Keratinocyte (primary cell): ENCODE measurements at regions not wholly inside any gene's neighbourhood (a gene's known extent, or its start where the extent isn't known, plus 50 kb on each side); places are given as distances from the start of the nearest gene placed in this dataset.

ENCODE experiments used
- DNase-seq: peaks from one replicate; pipeline ENCODE4 v3.0.0-alpha.2; 2011; ENCODE audit warnings: low read depth, missing footprints, low spot score
- FAIRE-seq: peaks from 2 replicates; lab custom pipeline; 2011; peaks lifted over from hg19 to GRCh38; lab: Jason Lieb, UNC
- H2AFZ ChIP-seq: 2 replicates; pipeline ENCODE4 v1.6.0; 2012; ENCODE audit warnings: low read length, control low read depth, inconsistent platforms; ENCODE audit not compliant: control insufficient read depth
- H3K27ac ChIP-seq: 2 replicates; pipeline ENCODE4 v1.5.1; 2011; ENCODE audit warnings: low read length; ENCODE audit not compliant: control insufficient read depth, insufficient read depth
- H3K27me3 ChIP-seq: 3 replicates; pipeline ENCODE4 v1.6.0; 2011; ENCODE audit warnings: low read length; ENCODE audit not compliant: control insufficient read depth, insufficient read depth; ENCODE audit errors: extremely low read depth
- H3K36me3 ChIP-seq, 2 experiments: 2 replicates in 1 of 2; 3 replicates in 1 of 2; pipeline ENCODE4 v1.5.1; 2011; ENCODE audit warnings: low read length in 2 of 2, mild to moderate bottlenecking in 1 of 2; ENCODE audit not compliant: control insufficient read depth in 2 of 2, insufficient read depth in 2 of 2; ENCODE audit errors: extremely low read depth in 1 of 2
- H3K4me1 ChIP-seq: 3 replicates; pipeline ENCODE4 v1.5.1; 2011; ENCODE audit warnings: low read length; ENCODE audit not compliant: control insufficient read depth, insufficient read depth; ENCODE audit errors: extremely low read depth
- H3K4me2 ChIP-seq: 3 replicates; pipeline ENCODE4 v1.6.0; 2011; ENCODE audit warnings: low read depth, low read length; ENCODE audit not compliant: control insufficient read depth, insufficient read depth; ENCODE audit errors: extremely low read depth
- H3K4me3 ChIP-seq, 3 experiments: fragments of 200-600 bp in 1 of 3; sonication (generic) in 1 of 3; 2 replicates in 2 of 3; 3 replicates in 1 of 3; pipeline ENCODE4 v1.5.1; 2011 to 2016; ENCODE audit warnings: low read length in 3 of 3, mild to moderate bottlenecking in 3 of 3, control low read depth in 2 of 3, inconsistent platforms in 1 of 3, low read depth in 1 of 3, mixed read lengths in 1 of 3, mixed run types in 1 of 3, moderate library complexity in 1 of 3; ENCODE audit not compliant: control insufficient read depth in 2 of 3, insufficient read depth in 2 of 3; ENCODE audit errors: extremely low read depth in 1 of 3
- H3K79me2 ChIP-seq: 2 replicates; pipeline ENCODE4 v1.6.0; 2012; ENCODE audit warnings: low read length; ENCODE audit not compliant: control insufficient read depth, insufficient read depth
- H3K9ac ChIP-seq: 3 replicates; pipeline ENCODE4 v1.6.0; 2011; ENCODE audit warnings: low read length; ENCODE audit not compliant: control insufficient read depth, insufficient read depth; ENCODE audit errors: extremely low read depth
- H3K9me1 ChIP-seq: 3 replicates; pipeline ENCODE4 v1.6.0; 2011; ENCODE audit warnings: low read length; ENCODE audit not compliant: control insufficient read depth, insufficient read depth; ENCODE audit errors: extremely low read depth
- H3K9me3 ChIP-seq: 2 replicates; pipeline ENCODE4 v1.5.1; 2012; ENCODE audit warnings: low read depth, low read length; ENCODE audit not compliant: control insufficient read depth
- H4K20me1 ChIP-seq: 3 replicates; pipeline ENCODE4 v1.6.0; 2011; ENCODE audit warnings: low read length; ENCODE audit not compliant: control insufficient read depth, insufficient read depth; ENCODE audit errors: extremely low read depth
- EZH2 ChIP-seq: IDR thresholded peaks from one replicate; pipeline ENCODE4 v1.6.1; 2012; ENCODE audit warnings: inconsistent platforms, mild to moderate bottlenecking, low read length, moderate library complexity
- dilution Hi-C: fragments of 300-500 bp; cut with MboI; formaldehyde crosslinking; loops from one replicate; pipeline ENCODE4 v1.7.0; 2020; ENCODE audit warnings: low sequenced_read_pairs; ENCODE audit not compliant: extremely low pct_ligation_motif_present
- TF ChIP-seq, protein P1 (sequence below), 3 experiments: IDR thresholded peaks in 1 of 3; conservative IDR thresholded peaks in 1 of 3; optimal IDR thresholded peaks in 1 of 3; 2 replicates in 2 of 3; 3 replicates in 1 of 3; pipeline versions ENCODE3 to v1.5.1; 2011; ENCODE audit warnings: low read length in 3 of 3, mild to moderate bottlenecking in 3 of 3, moderate library complexity in 2 of 3, control low read depth in 1 of 3, inconsistent platforms in 1 of 3; ENCODE audit not compliant: insufficient read depth in 2 of 3; ENCODE audit errors: extremely low read depth in 1 of 3

DNA sequence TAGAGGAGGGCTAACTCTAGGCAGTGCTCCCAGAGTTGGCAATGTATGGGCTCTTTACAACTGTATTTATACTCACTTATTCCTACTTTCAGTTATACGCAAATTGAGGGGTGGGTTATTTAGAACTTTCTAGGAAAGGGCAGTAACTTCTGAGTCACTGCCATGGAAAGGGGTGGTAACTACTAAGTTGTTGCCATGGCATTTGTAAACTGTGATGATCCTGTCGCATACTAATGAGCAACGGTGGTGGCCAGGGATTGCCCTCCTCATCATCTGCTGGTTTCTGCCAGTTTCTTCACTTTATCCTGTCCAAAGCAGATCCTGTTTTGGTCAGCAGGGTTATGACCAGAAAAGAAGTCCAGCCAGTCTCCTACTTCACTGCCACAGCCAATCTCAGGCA lies 95.5 kb upstream of the PTPRT start:
- dilution Hi-C loops: no loop called here
- Histone ChIP-seq H3K36me3 (no peaks in the 10 kb centered on the region), H3K9ac (no peak overlapping the region), H3K9me3 (no peaks in the 10 kb centered on the region), H3K9me1 (no peaks in the 10 kb centered on the region), H3K4me1 (no peaks in the 10 kb centered on the region), H2AFZ (no peak overlapping the region), H3K79me2 (no peaks in the 10 kb centered on the region), H4K20me1 (no peaks in the 10 kb centered on the region), H3K4me3 (no peak overlapping the region), H3K27me3 (no peaks in the 10 kb centered on the region), H3K4me2 (no peak overlapping the region), H3K27ac (no peak overlapping the region)
- TF ChIP-seq, protein P1, sequence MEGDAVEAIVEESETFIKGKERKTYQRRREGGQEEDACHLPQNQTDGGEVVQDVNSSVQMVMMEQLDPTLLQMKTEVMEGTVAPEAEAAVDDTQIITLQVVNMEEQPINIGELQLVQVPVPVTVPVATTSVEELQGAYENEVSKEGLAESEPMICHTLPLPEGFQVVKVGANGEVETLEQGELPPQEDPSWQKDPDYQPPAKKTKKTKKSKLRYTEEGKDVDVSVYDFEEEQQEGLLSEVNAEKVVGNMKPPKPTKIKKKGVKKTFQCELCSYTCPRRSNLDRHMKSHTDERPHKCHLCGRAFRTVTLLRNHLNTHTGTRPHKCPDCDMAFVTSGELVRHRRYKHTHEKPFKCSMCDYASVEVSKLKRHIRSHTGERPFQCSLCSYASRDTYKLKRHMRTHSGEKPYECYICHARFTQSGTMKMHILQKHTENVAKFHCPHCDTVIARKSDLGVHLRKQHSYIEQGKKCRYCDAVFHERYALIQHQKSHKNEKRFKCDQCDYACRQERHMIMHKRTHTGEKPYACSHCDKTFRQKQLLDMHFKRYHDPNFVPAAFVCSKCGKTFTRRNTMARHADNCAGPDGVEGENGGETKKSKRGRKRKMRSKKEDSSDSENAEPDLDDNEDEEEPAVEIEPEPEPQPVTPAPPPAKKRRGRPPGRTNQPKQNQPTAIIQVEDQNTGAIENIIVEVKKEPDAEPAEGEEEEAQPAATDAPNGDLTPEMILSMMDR (optimal IDR thresholded peaks at IDR 0.05 in 1 of 3, IDR thresholded peaks at IDR 0.05 in 1 of 3, conservative IDR thresholded peaks at IDR 0.05 in 1 of 3; ENCODE audit: extremely low read depth in 1 of 3, insufficient read depth in 2 of 3, low read length in 3 of 3): no peak
- TF ChIP-seq EZH2: no peak
- FAIRE-seq: no peak
- no peak for DNase-seq

- Histone ChIP-seq H3K9me1 (no peaks in the 10 kb centered on the region), H4K20me1 (no peaks in the 10 kb centered on the region), H3K4me1 (no peaks in the 10 kb centered on the region), H3K9me3 (no peaks in the 10 kb centered on the region), H3K36me3 (no peaks in the 10 kb centered on the region), H3K79me2 (no peaks in the 10 kb centered on the region), H3K9ac (no peak overlapping the region), H3K4me3 (no peak overlapping the region), H3K27me3 (no peaks in the 10 kb centered on the region), H2AFZ (no peak overlapping the region), H3K27ac (no peak overlapping the region), H3K4me2 (no peak overlapping the region)
- FAIRE-seq: no peak
- dilution Hi-C loops: no loop called here
- TF ChIP-seq EZH2: no peak
- TF ChIP-seq, protein P1 (optimal IDR thresholded peaks at IDR 0.05 in 1 of 3, IDR thresholded peaks at IDR 0.05 in 1 of 3, conservative IDR thresholded peaks at IDR 0.05 in 1 of 3; ENCODE audit: extremely low read depth in 1 of 3, insufficient read depth in 2 of 3, low read length in 3 of 3): no peak
- DNase-seq: no peak
Observed at GRCh38 chr20:43284486-43284885, 94.8 kb upstream of the PTPRT start.
